ENCODE measurements at regions not wholly inside any gene's neighbourhood (a gene's known extent, or its start where the extent isn't known, plus 50 kb on each side); places are given as distances from the start of the nearest gene placed in this dataset.
A peak's percentile ranks its signal among the peaks of the same experiment; 100 is the strongest.

DNA sequence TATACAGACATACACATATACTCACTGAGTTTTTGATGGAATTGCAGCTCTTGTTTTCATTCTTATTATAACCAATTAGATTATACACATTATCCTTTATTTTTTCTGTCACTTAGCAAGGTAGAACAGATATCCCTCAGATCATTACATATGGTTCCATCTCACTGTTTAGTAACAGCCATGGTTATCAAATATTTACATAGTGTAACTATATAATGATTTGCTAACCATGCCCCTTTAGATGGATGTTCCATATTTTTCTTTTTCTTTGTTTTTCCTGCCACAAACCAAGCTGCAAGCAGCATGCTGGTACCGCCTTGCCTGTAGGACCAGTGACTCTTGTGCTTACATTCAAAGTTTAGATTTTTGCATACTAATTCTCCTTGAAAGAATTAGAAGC lies 163.4 kb upstream of the NFE2L3 start:
- TF ChIP-seq, protein P1, sequence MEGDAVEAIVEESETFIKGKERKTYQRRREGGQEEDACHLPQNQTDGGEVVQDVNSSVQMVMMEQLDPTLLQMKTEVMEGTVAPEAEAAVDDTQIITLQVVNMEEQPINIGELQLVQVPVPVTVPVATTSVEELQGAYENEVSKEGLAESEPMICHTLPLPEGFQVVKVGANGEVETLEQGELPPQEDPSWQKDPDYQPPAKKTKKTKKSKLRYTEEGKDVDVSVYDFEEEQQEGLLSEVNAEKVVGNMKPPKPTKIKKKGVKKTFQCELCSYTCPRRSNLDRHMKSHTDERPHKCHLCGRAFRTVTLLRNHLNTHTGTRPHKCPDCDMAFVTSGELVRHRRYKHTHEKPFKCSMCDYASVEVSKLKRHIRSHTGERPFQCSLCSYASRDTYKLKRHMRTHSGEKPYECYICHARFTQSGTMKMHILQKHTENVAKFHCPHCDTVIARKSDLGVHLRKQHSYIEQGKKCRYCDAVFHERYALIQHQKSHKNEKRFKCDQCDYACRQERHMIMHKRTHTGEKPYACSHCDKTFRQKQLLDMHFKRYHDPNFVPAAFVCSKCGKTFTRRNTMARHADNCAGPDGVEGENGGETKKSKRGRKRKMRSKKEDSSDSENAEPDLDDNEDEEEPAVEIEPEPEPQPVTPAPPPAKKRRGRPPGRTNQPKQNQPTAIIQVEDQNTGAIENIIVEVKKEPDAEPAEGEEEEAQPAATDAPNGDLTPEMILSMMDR (conservative IDR thresholded peaks at IDR 0.05; ENCODE audit: low read depth, low read length): no peak
- DNase-seq (ENCODE audit: low read depth): no peak
- H3K4me3 ChIP-seq (ENCODE audit: low read depth, low read length): no peak overlapping the region

DNA sequence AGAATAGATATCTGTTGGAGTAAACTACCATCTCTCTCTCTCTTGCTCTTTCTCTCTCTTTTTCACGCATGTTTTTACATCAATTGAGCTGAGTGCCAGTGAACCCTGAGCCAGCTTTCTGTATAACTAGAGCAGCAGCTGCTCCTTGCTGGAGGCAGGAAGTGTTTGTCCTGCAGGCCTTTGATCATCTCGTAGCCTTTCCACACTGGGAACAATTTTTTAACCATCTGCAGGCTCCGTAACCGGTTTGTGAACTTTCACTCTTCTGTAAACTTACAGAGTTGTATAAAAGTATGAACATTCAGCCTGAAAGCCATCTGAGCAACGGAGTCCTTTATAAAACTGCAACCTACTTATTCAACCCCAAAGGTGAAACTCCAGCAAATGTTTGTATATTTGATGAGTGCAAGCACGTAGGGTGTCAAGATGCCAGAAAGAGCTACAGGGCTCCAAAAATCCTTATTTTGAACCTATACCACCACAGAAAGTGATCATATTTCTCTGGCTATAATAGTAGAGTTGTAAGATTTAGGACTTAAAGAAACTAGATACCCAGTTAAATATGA lies 162.8 kb upstream of the NFE2L3 start:
- TF ChIP-seq, protein P1 (conservative IDR thresholded peaks at IDR 0.05; ENCODE audit: low read depth, low read length): no peak
- no peak overlapping the region for H3K4me3 ChIP-seq (ENCODE audit: low read depth, low read length)
- DNase-seq (ENCODE audit: low read depth): no peak

DNA sequence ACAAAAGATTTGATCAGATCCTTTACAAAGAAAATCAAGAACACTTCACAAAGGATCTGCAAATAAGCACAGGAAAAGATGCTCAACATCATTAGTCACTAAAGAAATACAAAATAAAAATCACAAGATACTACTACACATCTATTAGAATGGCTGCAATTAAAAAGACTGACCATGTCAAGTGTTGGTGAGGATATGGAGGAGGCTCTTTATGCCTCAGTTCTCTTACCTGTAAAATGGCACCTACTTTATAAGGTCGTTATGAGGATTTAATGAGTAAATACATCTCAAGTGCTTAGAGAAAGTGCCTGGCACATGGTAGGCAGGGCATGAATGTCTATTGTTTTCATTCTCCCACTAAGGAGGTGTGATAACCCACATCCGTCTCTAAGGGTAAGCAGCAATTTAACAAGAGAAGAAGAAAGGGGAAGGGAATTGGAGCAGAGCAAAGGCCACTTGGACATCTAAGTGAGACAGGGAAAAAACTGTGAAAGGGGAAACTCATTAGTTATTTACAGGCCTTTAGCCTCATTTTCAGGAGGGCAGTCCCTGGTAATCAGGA lies 157.5 kb upstream of the NFE2L3 start:
- no peak for DNase-seq (ENCODE audit: low read depth)
- TF ChIP-seq, protein P1 (conservative IDR thresholded peaks at IDR 0.05; ENCODE audit: low read depth, low read length): no peak
- no peak overlapping the region for H3K4me3 ChIP-seq (ENCODE audit: low read depth, low read length)

DNA sequence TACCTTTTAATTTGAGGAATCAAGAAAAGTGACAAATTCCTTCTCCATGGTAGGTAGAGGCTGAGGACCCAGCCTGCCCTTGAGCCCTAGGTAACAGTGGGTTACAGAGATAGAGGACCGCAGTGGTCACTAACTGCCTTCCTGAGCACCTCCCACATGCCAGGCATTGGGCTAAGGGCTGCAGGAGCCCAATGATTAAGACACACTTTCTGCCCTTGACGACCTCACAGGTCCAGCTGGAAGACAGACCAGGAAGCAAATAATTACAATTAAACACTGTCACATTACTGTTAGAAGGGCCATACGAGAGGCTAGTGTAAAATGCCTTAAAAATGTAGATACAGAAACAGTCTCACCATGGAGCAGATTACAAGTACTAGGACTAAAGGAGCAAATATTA lies 156.8 kb upstream of the NFE2L3 start:
- no peak for DNase-seq (ENCODE audit: low read depth)
- TF ChIP-seq, protein P1 (conservative IDR thresholded peaks at IDR 0.05; ENCODE audit: low read depth, low read length): no peak
- no peak overlapping the region for H3K4me3 ChIP-seq (ENCODE audit: low read depth, low read length)

DNA sequence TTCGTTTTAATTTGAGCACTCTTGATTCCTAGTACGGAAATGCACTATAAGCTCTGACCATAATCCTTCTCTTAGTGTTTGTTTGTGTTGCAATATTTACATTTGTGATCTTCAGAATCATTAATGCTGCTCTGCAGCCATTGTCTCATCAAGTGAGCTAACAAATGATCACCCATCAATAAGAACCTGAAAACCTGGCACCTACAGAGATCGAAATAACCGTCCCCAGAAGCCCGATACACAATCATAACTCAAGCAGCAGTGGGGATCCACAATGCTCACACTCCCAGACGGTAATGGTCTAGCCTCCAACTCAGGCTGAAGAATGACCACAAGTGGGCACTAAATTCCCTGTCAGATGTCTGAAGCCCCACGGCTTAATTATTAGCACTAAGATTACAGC lies 156.0 kb upstream of the NFE2L3 start:
- no peak for DNase-seq (ENCODE audit: low read depth)
- H3K4me3 ChIP-seq (ENCODE audit: low read depth, low read length): no peak overlapping the region
- TF ChIP-seq, protein P1 (conservative IDR thresholded peaks at IDR 0.05; ENCODE audit: low read depth, low read length): peak; percentile 9

DNA sequence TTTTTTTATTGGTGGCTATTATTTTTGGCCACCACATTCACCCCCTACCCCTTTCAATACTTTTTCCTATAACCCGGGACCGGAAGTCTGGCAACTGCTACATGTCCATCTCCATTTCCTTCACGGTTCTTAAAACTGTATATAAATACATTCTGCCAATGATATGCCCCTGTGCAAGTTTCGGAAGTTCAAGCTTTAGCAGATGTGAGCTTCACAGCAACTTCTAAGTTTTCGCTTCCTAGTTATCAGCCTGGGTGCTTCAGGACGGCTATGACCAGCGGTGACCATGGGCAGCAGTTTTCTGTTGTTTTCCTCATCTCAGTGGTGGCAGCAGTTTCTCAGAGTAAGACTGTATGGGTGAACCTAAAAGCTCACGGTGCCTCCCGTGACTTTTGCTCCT lies 153.5 kb upstream of the NFE2L3 start:
- TF ChIP-seq, protein P1 (conservative IDR thresholded peaks at IDR 0.05; ENCODE audit: low read depth, low read length): no peak
- no peak for DNase-seq (ENCODE audit: low read depth)

DNA sequence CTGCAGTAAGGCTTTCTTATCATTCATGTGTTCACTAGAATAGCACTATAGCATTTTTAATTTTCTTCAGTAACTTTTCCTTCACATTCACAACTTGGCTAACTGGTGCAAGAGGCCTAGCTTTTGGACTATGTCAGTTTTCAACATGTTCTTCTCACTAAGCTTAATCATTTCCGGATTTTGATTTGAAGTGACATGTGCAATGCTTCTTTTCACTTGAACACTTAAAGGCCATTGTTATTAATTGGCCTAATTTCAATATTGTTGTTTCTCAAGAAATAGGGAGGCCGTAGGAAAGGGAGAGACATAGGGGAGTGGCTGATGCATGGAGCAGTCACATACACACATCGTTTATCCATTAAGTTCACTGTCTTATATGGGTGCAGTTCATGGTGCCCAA lies 151.2 kb upstream of the NFE2L3 start:
- H3K4me3 ChIP-seq (ENCODE audit: low read depth, low read length): no peak overlapping the region
- TF ChIP-seq, protein P1 (conservative IDR thresholded peaks at IDR 0.05; ENCODE audit: low read depth, low read length): no peak
- DNase-seq (ENCODE audit: low read depth): no peak

More for the DNA sequence above, 153.5 kb upstream of the NFE2L3 start:
- H3K4me3 ChIP-seq (ENCODE audit: low read depth, low read length): no peak overlapping the region

Measured in choroid plexus epithelial cell (primary cell).